ENCODE measurements at regions not wholly inside any gene's neighbourhood (a gene's known extent, or its start where the extent isn't known, plus 50 kb on each side); places are given as distances from the start of the nearest gene placed in this dataset.

DNA sequence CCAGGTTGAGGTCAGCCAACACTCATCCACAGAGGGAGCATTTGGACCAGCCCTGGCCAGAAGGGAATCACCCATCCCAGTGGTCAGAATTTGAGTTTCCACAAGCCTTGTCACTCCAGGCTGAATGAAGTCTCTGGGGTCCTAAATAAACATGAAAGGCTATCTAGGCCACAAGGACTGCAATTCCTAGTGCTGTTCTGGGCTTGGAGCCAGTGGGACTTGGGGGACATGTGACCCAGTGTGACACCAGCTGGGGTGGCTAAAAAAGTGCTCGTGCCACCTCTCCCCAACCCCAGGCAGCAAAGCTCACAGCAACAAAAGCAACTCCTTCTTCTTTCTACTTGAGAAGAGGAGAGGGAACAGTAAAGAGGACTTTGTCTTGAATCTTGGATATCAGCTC, 91.7 kb downstream of the MDH1 start:
- no peaks in the 10 kb centered on the region for H3K4me1 Mint-ChIP-seq
- H3K27ac Mint-ChIP-seq, result no peak overlapping the region
- no peaks in the 10 kb centered on the region for H3K36me3 Mint-ChIP-seq (ENCODE audit: low read depth)
- no peaks in the 10 kb centered on the region for H3K27me3 Mint-ChIP-seq (ENCODE audit: low read depth)
- no peak for TF ChIP-seq CTCF (IDR thresholded peaks at IDR 0.05; ENCODE audit: unreplicated experiment in 3 of 3)
- no peaks in the 10 kb centered on the region for H3K9me3 Mint-ChIP-seq
- no peak overlapping the region for H3K4me3 Mint-ChIP-seq

GRCh38 chr2:63681896-63682295, 93.1 kb downstream of the MDH1 start:
- no peaks in the 10 kb centered on the region for H3K4me1 Mint-ChIP-seq
- H3K27ac Mint-ChIP-seq, result no peak overlapping the region
- peaks cover 4% of the 10 kb centered on the region for H3K27me3 Mint-ChIP-seq (ENCODE audit: low read depth)
- H3K9me3 Mint-ChIP-seq, result no peaks in the 10 kb centered on the region
- H3K4me3 Mint-ChIP-seq, result no peak overlapping the region
- no peaks in the 10 kb centered on the region for H3K36me3 Mint-ChIP-seq (ENCODE audit: low read depth)
- no peak for TF ChIP-seq CTCF (IDR thresholded peaks at IDR 0.05; ENCODE audit: unreplicated experiment in 3 of 3)

GRCh38 chr2:63692002-63692606, 103.3 kb downstream of the MDH1 start:
- Mint-ChIP-seq H3K9me3 (no peaks in the 10 kb centered on the region), H3K27me3 (ENCODE audit: low read depth) (no peaks in the 10 kb centered on the region), H3K36me3 (ENCODE audit: low read depth) (no peaks in the 10 kb centered on the region), H3K4me3 (no peak overlapping the region), H3K27ac (no peak overlapping the region), H3K4me1 (no peaks in the 10 kb centered on the region)
- peak; percentile 54 to 77 (median 54) for TF ChIP-seq CTCF (IDR thresholded peaks at IDR 0.05; ENCODE audit: unreplicated experiment in 3 of 3)

- H3K27me3 Mint-ChIP-seq (ENCODE audit: low read depth), result no peaks in the 10 kb centered on the region
- no peak overlapping the region for H3K27ac Mint-ChIP-seq
- H3K4me3 Mint-ChIP-seq, result no peak overlapping the region
- TF ChIP-seq CTCF (IDR thresholded peaks at IDR 0.05; ENCODE audit: unreplicated experiment in 3 of 3), result no peak
- no peaks in the 10 kb centered on the region for H3K4me1 Mint-ChIP-seq
- H3K36me3 Mint-ChIP-seq (ENCODE audit: low read depth), result no peaks in the 10 kb centered on the region
- peaks cover 2% of the 10 kb centered on the region for H3K9me3 Mint-ChIP-seq
Measured at GRCh38 chr2:63695583-63695982, 106.8 kb downstream of the MDH1 start.

GRCh38 chr2:63696496-63696895, 107.7 kb downstream of the MDH1 start:
- H3K27ac Mint-ChIP-seq, result no peak overlapping the region
- peaks cover under 1% of the 10 kb centered on the region for H3K36me3 Mint-ChIP-seq (ENCODE audit: low read depth)
- H3K4me1 Mint-ChIP-seq, result no peaks in the 10 kb centered on the region
- no peak overlapping the region for H3K4me3 Mint-ChIP-seq
- no peaks in the 10 kb centered on the region for H3K27me3 Mint-ChIP-seq (ENCODE audit: low read depth)
- no peak for TF ChIP-seq CTCF (IDR thresholded peaks at IDR 0.05; ENCODE audit: unreplicated experiment in 3 of 3)
- peaks cover 3% of the 10 kb centered on the region for H3K9me3 Mint-ChIP-seq

DNA sequence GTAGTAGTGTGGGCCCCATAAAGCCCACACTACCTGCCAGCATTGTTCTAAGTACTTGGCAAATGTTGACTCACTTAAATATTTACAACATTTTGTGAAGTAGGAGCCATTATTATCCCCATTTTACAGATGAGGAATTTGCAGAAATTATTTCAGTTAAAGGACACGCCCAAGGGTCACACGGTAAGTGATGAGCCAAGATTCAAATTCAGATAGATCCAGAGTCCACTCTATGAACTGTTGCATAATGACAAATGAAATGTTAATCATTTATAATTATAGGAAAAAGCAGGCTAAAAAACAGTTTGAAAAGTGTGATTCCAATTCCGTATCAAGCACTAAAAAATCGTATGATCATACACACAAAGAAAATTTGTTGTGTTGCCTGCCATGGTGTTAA, 108.4 kb downstream of the MDH1 start:
- H3K4me3 Mint-ChIP-seq, result no peak overlapping the region
- no peaks in the 10 kb centered on the region for H3K27me3 Mint-ChIP-seq (ENCODE audit: low read depth)
- no peak overlapping the region for H3K27ac Mint-ChIP-seq
- no peak for TF ChIP-seq CTCF (IDR thresholded peaks at IDR 0.05; ENCODE audit: unreplicated experiment in 3 of 3)
- H3K36me3 Mint-ChIP-seq (ENCODE audit: low read depth), result peaks cover 3% of the 10 kb centered on the region
- H3K4me1 Mint-ChIP-seq, result no peaks in the 10 kb centered on the region
- H3K9me3 Mint-ChIP-seq, result peaks cover 5% of the 10 kb centered on the region

Data from nephron (organoid).